ENCODE measurements at regions not wholly inside any gene's neighbourhood (a gene's known extent, or its start where the extent isn't known, plus 50 kb on each side); places are given as distances from the start of the nearest gene placed in this dataset.

DNA sequence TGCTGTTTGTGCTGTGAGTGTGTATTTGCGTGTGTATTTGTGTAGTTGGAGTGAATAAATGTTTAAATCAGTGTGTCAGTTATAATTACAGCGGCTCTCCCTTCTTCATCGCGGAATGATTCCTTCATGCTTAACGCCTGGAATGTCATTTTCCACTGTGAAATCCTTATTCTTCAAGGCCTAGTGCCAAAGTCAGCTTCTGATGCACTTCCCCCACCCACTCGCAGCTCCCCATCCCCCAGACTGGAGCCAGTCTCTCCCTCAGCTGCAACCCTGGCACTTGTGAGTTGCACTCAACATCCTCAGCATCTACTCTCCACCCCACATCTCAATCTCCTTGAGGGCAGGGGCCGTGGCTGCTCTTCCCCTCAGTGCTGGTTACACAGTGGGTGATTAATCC, 583.0 kb downstream of the BCOR start:
- 47% methylated on average over 2 of the region's 7 CpGs; no CpG with 5 or more reads in 1 of the 2 experiments for WGBS, 2 experiments (ENCODE audit: extremely low coverage in 2 of 2, insufficient read length in 1 of 2)
- ChIA-PET CTCF (no interaction called here), POLR2A (ENCODE audit: unreplicated experiment) (no interaction called here)
- Histone ChIP-seq H2AFZ (replicated peaks; ENCODE audit: low read length, poor library complexity) (no peak overlapping the region), H3K27ac (ENCODE audit: insufficient read depth, low read length) (no peak overlapping the region), H3K9me3 (ENCODE audit: control insufficient read depth, insufficient read depth, low read length) (peaks cover 4% of the 10 kb centered on the region), H3K36me3 (ENCODE audit: control insufficient read depth, insufficient read depth, low read length) (no peaks in the 10 kb centered on the region), H3K4me3 (ENCODE audit: insufficient read depth, low read depth, low read length) (no peak overlapping the region), H4K5ac (ENCODE audit: low read depth, low read length) (no peak overlapping the region), H2BK20ac (ENCODE audit: low read depth, low read length) (no peak overlapping the region), H3K14ac (replicated peaks; ENCODE audit: low read depth, low read length) (no peak overlapping the region), H3K18ac (ENCODE audit: low read depth, low read length) (no peak overlapping the region), H3K9ac (ENCODE audit: low read depth, low read length) (no peak overlapping the region), H3K4ac (ENCODE audit: low read depth, low read length) (no peak overlapping the region), H2AK9ac (replicated peaks; ENCODE audit: low read depth, low read length, poor library complexity) (no peak overlapping the region), H2BK120ac (ENCODE audit: low read depth, low read length) (no peak overlapping the region), H4K8ac (ENCODE audit: low read depth in 2 of 2, low read length in 2 of 2) (no peak overlapping the region), H3K27me3 (ENCODE audit: control insufficient read depth, insufficient read depth, low read length) (peaks cover 30% of the 10 kb centered on the region), H4K20me1 (ENCODE audit: insufficient read depth, low read length) (no peaks in the 10 kb centered on the region), H2BK5ac (ENCODE audit: low read depth, low read length, poor library complexity, severe bottlenecking) (no peak overlapping the region), H3K79me1 (ENCODE audit: low read depth in 1 of 2, low read length in 2 of 2) (no peaks in the 10 kb centered on the region), H3K23ac (ENCODE audit: low read depth, low read length) (no peak overlapping the region), H3K4me2 (ENCODE audit: low read depth, low read length) (no peak overlapping the region), H4K91ac (ENCODE audit: insufficient read depth, low read depth, low read length) (no peak overlapping the region), H3K56ac (ENCODE audit: extremely low read depth, insufficient read depth, low read length) (no peak overlapping the region), H3K9me1 (ENCODE audit: insufficient read depth, low read length) (no peaks in the 10 kb centered on the region), H2AK5ac (ENCODE audit: low read depth, low read length) (no peak overlapping the region), H2BK15ac (ENCODE audit: low read depth, low read length) (no peak overlapping the region), H3K4me1 (ENCODE audit: control insufficient read depth, insufficient read depth, low read length) (no peaks in the 10 kb centered on the region)
- in situ Hi-C loops (cut with MboI; ENCODE audit: low sequenced_read_pairs): no loop called here
- DNase-seq (no peak), ATAC-seq (ENCODE audit: low read depth) (no peak)
- BruUV-seq (replicated peaks): no TSS peak
- intact Hi-C loops (cut with micrococcal nuclease): no loop called here
- TF ChIP-seq MXI1 (IDR thresholded peaks at IDR 0.05; ENCODE audit: borderline replicate concordance, low read depth, low read length): no peak
- TF ChIP-seq NFE2L2 (IDR thresholded peaks at IDR 0.05; ENCODE audit: low read depth, low read length): no peak
- TF ChIP-seq SMC3 (IDR thresholded peaks at IDR 0.05; ENCODE audit: low read depth, low read length): no peak
- TF ChIP-seq RAD21 (IDR thresholded peaks at IDR 0.05; ENCODE audit: low read length): no peak
- TF ChIP-seq, protein P1, sequence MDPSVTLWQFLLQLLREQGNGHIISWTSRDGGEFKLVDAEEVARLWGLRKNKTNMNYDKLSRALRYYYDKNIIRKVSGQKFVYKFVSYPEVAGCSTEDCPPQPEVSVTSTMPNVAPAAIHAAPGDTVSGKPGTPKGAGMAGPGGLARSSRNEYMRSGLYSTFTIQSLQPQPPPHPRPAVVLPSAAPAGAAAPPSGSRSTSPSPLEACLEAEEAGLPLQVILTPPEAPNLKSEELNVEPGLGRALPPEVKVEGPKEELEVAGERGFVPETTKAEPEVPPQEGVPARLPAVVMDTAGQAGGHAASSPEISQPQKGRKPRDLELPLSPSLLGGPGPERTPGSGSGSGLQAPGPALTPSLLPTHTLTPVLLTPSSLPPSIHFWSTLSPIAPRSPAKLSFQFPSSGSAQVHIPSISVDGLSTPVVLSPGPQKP (IDR thresholded peaks at IDR 0.05; ENCODE audit: borderline replicate concordance, low read depth, low read length): no peak
- TF ChIP-seq CEBPB (IDR thresholded peaks at IDR 0.05; ENCODE audit: low read depth, low read length): no peak
- no peak for TF ChIP-seq FOS (IDR thresholded peaks at IDR 0.05; ENCODE audit: low read depth, low read length)
- no peak for TF ChIP-seq MAFK (IDR thresholded peaks at IDR 0.05; ENCODE audit: low read depth, low read length)
- no peak for TF ChIP-seq BHLHE40 (IDR thresholded peaks at IDR 0.05; ENCODE audit: low read depth, low read length)
- no peak for TF ChIP-seq RCOR1 (IDR thresholded peaks at IDR 0.05; ENCODE audit: insufficient replicate concordance, low read length)
- TF ChIP-seq RFX5 (IDR thresholded peaks at IDR 0.05; ENCODE audit: low read depth, low read length): no peak
- dilution Hi-C loops (cut with HindIII; ENCODE audit: low sequenced_read_pairs, unreplicated experiment): no loop called here

Measured in IMR-90 (cell line).